HG03558 (cell line): ENCODE measurements at regions not wholly inside any gene's neighbourhood (a gene's known extent, or its start where the extent isn't known, plus 50 kb on each side); places are given as distances from the start of the nearest gene placed in this dataset.

Experiments
- ATAC-seq: cut with Tn5 transposase; IDR thresholded peaks from one replicate; pipeline ENCODE4 v1.9.1; 2021; ENCODE audit warnings: moderate number of reproducible peaks; ENCODE audit not compliant: unreplicated experiment; ENCODE audit errors: extremely low read depth

DNA sequence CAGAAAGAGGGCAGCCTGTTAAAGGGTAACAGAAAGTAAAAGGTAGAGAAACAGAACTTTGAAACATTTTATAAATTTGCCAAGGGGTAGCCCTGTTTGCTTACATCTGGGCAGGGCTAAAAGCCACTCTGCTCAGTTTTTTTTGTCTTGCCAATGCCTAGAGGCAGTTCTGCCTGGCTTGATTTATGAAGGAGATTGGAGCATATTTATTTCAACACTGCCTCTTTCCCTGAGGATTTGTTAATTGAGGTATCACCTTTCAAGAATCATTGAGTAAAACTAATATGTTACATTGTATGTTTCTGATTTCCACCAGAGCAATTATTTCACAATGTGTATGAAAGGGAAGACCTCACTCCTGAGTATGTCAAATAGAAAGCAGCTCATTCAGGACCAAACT, 160.8 kb downstream of the GXYLT1 start:
- no peak for ATAC-seq

DNA sequence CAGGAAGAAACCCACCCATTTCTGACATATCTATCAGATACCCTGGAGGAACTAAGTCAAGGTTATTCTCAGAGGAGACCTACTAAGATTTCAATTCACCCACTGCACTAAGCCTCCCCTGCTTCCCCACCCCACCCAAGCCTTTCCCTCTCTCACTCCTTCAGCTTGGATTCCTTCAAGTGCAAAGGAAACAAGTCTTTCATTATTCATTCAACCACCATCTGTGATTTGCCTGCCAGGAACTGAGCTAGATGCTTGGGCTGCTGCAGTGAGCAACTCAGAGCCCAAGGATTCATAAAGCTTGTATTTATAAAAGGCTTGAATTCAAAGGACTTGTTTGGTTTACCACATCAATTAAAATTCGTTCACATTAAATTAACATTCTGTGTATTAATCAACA, 161.3 kb downstream of the GXYLT1 start:
- ATAC-seq: no peak

- ATAC-seq: no peak
These were observed 162.9 kb downstream of the GXYLT1 start for GRCh38 chr12:41981758-41982157.

DNA sequence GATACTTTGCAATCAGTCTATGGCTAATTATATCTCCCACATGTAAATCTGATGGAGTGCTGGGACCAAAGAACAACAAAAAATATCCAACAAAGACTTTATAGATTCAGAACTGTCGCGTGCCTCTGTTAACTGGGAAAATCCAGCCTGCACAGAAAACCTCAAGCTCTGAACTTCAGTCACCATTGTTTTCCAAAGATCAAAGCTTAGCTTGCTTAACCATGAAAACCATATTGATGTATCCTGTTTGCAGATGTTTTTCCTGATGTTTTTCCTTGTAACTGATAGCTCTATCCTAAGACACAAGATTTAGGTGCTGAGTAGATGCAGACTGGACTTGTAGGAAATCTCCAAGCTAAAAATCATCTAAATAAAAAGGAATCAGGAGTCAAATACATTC, 163.7 kb downstream of the GXYLT1 start:
- no peak for ATAC-seq

DNA sequence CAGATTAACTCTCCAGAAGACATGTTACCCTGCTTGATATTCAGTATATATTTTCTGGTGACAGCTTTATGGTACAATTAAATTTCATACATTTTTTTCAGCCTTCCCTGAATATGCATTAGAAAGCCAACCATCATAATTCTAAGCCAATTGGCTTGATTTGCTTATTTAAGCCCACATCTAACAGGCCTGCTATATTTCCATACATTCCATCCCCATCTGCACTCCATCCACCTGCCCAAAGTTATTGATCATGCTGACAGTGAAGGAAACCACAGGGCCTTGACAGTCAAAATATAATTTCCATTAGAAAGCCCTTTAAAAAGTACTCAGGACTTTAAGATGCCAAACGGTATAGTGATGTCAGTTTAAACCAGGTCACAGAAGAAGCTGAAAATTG, 164.3 kb downstream of the GXYLT1 start:
- ATAC-seq: no peak

GRCh38 chr12:41979574-41979973, 165.1 kb downstream of the GXYLT1 start:
- ATAC-seq: no peak

GRCh38 chr12:41972598-41972997, 172.1 kb downstream of the GXYLT1 start:
- ATAC-seq: no peak

GRCh38 chr12:41972196-41972595, 172.5 kb downstream of the GXYLT1 start:
- ATAC-seq: no peak

DNA sequence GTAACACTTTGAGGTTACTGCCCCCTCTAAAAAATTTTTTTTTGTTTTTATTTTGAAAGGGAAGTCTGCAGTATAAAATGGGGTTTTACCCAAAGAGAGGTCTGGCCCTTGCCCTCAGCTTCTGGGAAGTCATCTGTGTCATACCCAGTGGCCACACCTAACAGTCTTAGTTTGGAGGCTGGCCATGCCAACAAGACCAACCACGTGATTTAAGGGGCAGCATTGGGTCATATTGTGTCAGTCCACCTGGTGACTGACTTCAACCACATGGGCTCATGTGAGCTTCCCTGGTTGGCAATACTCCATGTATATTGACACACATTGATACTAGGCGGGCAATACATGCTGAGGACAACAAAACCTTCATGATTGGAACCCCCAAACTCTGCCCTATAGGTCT, 173.9 kb downstream of the GXYLT1 start:
- no peak for ATAC-seq

DNA sequence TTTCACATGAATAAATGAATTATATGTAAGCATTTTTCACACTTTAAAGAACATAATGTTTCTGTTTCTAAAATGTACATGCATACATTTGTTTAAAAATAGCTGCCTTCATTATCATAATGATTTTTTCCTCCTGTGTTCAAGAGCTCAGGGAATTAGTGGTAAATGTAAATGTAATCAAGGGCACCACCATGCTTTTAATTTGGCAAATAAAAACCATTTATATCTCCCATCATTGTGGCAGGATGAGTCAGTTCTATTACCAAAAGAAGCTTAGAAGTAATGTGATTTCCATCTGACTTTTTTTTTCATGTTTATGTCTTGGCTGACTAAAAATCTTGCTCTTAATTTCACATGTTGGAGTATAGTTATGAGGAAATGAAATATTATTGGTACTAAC, 176.1 kb downstream of the GXYLT1 start:
- ATAC-seq: no peak

DNA sequence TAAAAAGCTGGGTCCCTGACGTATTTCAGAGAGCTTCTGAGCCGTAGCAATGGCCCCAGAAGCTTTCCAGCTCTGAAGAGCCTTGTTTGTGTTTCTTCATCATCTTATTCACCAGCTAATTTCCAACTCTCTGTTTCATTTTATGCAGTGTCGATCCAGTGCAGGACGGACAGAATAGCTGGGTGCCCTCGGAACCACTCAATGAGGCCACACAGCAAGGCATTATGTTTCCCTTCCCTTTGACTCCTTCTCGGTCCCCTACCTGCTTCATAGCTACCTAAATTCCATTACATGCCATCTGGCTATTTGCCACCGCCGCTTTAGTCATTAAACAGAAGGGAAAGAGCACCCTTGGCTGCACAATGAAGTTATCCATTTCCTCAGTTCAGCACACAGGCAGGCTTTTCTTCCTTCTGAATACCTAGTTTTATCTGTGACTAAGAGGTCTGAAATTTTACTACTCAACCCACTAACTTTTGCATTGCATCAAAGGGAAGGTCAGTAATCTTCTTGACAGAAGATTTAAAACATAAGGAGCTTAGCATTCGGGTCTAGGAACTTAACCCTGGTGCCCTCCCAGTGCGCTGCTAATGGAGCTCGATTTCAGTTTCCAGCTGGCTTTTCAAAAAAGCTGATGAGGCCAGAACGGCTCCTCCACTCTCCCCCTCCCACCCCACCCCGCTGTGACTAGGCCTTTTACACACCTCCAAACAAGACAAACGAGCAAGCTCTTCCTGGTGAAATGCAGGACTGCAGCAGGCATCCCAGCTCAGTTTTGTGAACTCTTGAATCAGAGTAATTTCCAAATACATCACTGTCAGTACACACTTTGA, 176.8 kb downstream of the GXYLT1 start:
- ATAC-seq: no peak

GRCh38 chr12:41966916-41967315, 177.8 kb downstream of the GXYLT1 start:
- ATAC-seq: no peak

- no peak for ATAC-seq
These were observed 178.7 kb downstream of the GXYLT1 start for GRCh38 chr12:41966001-41966400.

DNA sequence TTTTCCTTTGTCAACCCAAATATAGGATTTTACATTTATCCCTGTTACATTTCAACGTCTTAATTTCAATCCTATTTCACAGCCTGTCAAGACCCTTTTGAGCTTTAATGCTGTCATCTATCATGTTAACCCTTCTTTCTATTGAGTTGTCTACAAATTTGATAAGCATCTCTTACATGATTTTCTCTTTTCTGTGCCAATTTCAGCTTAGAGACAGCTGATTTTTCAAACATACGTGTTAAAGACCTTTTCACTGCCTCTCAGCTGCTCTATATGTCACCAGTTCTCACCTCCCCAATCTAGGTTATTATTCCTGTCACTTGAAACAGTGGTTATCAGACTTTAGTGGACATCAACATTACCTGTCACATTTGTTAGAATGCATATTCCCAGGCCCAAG, 181.3 kb downstream of the GXYLT1 start:
- no peak for ATAC-seq

- ATAC-seq: no peak
These were observed 182.5 kb downstream of the GXYLT1 start for GRCh38 chr12:41962171-41962572.

DNA sequence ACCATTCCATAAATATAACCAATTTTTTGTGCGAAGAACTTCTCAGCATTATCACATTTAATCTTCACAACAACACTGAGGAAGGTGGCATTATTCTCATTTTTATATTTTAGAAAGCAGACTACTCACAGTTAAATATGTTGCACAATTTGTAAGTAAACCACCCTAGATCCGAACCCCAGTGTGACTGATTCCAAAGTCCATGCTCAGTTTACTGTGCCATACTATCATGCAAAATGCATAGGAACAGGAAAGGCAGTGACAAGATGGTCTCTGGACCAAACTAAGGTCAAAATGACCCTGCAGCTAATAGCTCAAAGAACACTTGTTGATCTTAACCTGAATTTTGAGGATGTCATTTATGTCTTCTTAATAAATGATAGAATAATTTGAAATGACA, 185.4 kb downstream of the GXYLT1 start:
- ATAC-seq: no peak

DNA sequence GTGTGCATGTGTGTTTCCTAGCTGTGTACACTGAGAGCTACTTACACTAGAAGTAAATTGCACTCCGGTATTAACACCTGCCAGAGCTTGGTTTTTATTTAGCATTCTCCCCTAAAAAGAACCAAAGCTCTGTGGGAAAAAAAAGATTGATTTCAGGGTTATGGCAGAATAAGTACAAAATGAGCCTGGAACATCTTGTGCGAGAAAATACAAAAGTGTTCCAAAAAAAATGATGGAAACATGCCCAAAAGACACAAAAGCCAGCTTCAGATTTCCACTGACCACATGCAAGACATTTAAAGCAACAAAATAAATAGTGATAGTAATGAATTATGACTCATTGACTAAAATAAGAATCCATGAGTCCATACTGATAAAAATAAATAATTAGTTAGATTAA, 188.3 kb downstream of the GXYLT1 start:
- no peak for ATAC-seq

- peak; percentile 59 for ATAC-seq
These were observed 194.2 kb downstream of the GXYLT1 start for GRCh38 chr12:41950455-41950854.

GRCh38 chr12:41946106-41946505, 198.6 kb downstream of the GXYLT1 start:
- no peak for ATAC-seq

DNA sequence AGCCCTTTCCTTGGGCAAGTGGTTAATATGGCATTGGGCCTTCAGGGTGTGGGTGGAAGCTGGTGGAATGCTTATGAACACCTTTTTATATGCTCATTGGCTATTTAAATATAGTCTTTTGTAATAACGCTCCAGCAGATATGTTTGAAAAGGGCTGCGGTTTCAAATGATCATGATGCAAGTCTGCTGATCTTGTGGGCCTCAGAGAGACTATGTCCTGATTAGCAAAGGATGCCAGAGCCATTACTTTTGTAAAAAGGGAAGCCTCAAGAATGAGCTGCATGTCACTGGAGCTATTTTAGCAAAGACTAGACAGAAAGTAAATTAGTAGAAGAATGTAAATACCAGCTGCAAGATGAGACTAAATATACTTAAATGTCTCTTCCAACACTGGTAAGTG, 200.5 kb downstream of the GXYLT1 start:
- no peak for ATAC-seq

GRCh38 chr12:41943671-41944070, 201.0 kb downstream of the GXYLT1 start:
- no peak for ATAC-seq

DNA sequence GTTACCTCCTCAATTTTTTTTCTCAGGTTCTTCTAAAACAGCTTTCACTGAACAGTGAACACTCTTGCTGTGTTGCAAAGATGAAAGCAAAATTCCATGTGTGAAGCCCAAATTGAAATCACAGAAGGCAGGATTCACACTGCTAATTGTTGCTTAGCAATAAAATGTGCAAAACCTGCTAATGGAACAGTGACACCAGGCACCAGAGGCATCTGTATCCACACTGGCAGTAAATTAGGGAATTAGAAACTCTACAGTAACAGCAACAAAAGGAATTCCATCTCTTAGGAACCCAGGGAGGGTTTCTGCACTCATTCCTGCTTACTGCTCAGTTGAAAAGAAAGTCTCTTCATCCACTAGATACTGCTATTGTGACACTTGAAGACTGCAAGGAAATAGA, 202.3 kb downstream of the GXYLT1 start:
- no peak for ATAC-seq
